Erythroblast (primary cell): ENCODE measurements at regions not wholly inside any gene's neighbourhood (a gene's known extent, or its start where the extent isn't known, plus 50 kb on each side); places are given as distances from the start of the nearest gene placed in this dataset.

Source experiments
- GATA1 ChIP-seq: IDR thresholded peaks from 2 replicates; pipeline ENCODE4 v1.6.1; 2011; ENCODE audit warnings: low read depth, mild to moderate bottlenecking, control low read depth, low read length, moderate library complexity
- POLR2A ChIP-seq: IDR thresholded peaks from 2 replicates; pipeline ENCODE4 v1.6.1; 2011; ENCODE audit warnings: mild to moderate bottlenecking, low read length

- no peak for TF ChIP-seq POLR2A
- TF ChIP-seq GATA1 = no peak
Observed at GRCh38 chr18:38602341-38602740, 1036.7 kb upstream of the CELF4 start.
